GM20000 (cell line): ENCODE measurements at regions not wholly inside any gene's neighbourhood (a gene's known extent, or its start where the extent isn't known, plus 50 kb on each side); places are given as distances from the start of the nearest gene placed in this dataset.

Source experiments
- DNase-seq: peaks from one replicate; pipeline ENCODE4 v3.0.0; 2012; ENCODE audit warnings: low spot score
- TF ChIP-seq, protein P1 (sequence below): IDR thresholded peaks from 2 replicates; pipeline ENCODE4 v1.5.1; 2012; ENCODE audit warnings: mild to moderate bottlenecking, control low read depth; ENCODE audit errors: extremely low read depth, missing control alignments

DNA sequence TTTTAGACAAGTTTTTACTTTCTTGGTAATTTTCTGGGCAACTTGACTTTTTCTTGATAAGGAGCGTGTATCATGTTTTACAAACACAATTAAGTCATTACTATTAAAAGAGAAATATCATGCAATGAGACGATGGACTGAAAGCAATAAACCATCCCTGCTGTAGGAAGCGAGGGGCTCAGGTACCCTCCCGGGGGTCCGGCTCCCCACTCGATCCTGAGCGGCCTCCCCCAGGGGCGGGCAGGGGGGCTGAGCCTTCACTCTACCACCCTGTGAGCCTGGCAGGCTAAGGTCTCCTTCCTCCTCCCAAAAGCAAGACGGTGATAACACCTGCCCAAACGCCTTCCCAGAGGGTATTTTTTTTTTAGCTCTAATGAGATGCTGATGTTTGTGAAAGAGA is 51.8 kb upstream of the ADGRA1 start:
- DNase-seq: no peak
- TF ChIP-seq, protein P1, sequence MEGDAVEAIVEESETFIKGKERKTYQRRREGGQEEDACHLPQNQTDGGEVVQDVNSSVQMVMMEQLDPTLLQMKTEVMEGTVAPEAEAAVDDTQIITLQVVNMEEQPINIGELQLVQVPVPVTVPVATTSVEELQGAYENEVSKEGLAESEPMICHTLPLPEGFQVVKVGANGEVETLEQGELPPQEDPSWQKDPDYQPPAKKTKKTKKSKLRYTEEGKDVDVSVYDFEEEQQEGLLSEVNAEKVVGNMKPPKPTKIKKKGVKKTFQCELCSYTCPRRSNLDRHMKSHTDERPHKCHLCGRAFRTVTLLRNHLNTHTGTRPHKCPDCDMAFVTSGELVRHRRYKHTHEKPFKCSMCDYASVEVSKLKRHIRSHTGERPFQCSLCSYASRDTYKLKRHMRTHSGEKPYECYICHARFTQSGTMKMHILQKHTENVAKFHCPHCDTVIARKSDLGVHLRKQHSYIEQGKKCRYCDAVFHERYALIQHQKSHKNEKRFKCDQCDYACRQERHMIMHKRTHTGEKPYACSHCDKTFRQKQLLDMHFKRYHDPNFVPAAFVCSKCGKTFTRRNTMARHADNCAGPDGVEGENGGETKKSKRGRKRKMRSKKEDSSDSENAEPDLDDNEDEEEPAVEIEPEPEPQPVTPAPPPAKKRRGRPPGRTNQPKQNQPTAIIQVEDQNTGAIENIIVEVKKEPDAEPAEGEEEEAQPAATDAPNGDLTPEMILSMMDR: no peak

DNA sequence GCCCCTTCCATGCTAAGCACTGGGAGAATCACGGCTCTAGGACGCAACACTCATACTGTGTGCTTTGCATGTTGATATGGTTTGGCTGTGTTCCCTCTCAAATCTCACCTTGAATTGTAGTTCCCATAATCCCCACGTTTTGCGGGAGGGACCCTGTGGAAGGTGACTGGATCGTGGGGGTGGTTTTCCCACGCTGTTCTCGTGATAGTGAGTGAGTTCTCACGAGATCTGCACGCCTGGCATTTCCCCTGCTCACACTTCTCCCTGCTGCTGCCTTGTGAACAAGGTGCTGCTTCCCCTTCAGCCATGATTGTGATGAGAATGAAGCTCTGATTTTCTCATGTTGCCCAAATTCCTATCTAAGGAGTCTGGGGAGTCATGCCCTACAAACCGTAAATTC is 53.0 kb upstream of the ADGRA1 start:
- TF ChIP-seq, protein P1: no peak
- DNase-seq: no peak

DNA sequence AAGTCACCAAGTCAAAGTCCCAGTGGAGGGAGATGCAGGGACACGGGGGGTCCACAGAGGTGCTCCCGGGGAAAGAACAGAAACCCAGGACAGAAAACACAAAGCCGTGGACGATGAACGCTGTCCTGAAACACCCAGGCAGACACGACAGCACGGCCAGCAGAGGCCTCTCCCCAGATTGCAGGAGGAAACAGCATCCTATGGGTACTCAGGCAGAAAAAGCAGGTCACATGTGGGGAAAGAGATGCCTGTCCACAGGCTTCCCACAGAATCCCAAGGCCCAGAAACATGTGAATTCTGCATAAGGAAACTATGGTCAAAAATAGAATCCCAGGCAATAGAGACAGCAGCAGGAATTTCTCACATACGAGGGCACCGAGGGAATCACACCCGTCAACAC is 53.6 kb upstream of the ADGRA1 start:
- DNase-seq: no peak
- TF ChIP-seq, protein P1: no peak

DNA sequence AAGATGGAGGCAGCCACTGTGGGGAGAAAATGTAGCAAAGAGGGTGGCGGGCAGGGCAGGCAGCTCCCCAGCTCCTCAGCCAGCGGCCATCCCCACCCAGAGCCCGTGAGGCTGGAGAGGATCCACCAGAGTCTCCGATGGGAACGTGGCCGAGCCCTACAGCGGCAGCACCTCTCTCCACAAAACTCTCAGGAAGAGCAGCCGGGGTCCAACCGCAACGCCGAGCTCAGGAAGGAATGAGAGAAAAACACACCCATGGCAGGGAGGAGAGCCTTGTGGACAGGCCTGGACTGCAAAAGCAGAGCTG is 54.0 kb upstream of the ADGRA1 start:
- TF ChIP-seq, protein P1: no peak
- DNase-seq: no peak

DNA sequence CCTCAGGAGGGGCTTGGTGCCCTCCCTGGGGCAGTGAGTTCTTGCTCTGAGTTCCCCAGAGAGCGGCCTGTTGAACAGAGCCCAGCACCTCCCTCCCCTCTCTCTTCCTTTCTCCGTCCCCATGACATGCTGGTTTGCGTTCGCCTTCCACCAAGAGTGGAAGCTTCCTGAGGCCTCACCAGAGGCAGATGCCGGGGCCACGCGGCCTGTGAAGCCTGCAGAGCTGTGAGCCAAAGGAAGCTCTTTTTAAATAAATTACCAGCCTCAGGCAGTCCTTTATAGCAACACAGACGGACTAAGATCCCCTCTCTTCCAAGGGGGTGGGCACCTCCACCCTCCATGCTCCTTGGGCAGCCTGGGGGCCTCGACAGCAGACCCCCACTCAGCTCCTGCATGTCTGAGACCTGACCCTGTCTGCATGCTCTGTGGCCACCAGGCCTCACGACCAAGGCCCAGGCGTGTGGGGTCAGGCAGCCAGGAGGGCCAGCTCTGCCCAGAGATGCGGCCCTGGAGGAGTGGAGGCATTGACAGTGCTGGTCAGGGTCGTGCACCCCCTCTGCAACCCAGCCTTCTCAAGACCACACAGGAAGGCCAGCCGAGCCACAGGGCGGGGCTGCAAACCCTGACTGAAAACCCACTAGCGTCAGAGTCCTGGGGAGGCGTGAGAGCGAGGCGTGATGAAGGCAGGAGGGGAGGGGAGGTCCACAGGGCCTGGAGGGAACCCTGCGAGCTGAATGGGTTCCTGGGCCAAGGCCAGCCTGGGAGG is 54.6 kb upstream of the ADGRA1 start:
- TF ChIP-seq, protein P1: no peak
- no peak for DNase-seq

DNA sequence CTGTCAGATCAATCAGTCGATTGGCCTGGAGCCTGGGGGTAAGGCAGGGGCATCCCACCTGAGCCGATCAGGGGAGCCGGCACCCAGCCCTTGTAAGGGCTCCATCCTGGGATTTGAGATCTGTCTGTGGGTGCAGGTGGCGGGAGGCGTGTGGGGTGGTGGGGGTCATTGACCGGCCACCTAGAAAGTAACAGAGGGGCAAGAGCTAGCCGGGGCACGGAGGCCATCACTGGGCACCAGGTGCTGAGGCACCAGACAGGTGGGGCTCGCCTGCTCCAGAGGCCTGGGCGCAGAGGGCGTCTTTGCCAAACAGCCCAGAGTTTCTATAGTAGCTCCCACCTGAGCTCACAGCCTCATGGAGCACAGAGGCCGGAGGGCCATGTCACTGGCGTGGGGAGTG is 55.5 kb upstream of the ADGRA1 start:
- no peak for DNase-seq
- TF ChIP-seq, protein P1: no peak

DNA sequence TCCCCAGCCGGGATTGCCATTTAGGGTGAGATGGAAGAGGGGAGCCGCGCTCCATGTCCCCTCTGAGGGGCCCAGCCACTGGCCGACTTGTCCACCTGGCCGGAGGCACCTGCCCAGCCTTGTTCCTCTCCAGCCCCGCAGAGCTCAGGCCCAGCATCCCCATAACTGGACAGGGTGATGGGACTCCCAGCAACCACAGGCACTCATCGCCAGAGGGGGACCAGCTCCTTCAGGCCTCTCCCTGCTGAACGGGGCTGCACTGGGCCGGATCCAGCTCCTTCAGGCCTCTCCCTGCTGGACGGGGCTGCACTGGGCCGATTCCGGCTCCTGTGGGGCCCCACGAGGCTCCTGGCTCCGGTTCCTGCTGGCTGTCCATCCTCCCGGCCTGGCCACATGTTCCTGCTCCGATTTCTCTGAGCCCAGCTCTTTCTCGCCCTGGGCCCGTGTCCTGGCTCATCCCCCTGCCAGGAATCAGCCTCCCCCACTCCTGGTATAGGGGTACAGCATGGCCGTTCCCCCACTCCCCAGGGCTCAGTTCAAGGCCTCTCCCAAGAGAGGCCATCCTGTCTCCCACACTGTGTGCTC is 56.1 kb upstream of the ADGRA1 start:
- TF ChIP-seq, protein P1: no peak
- DNase-seq: no peak
